ENCODE measurements at regions not wholly inside any gene's neighbourhood (a gene's known extent, or its start where the extent isn't known, plus 50 kb on each side); places are given as distances from the start of the nearest gene placed in this dataset.

GRCh38 chr9:116049456-116049855, 104.1 kb upstream of the PAPPA start:
- Histone ChIP-seq H3K4me1 (no peaks in the 10 kb centered on the region), H3K27me3 (no peaks in the 10 kb centered on the region), H3K36me3 (no peaks in the 10 kb centered on the region), H3K27ac (no peak overlapping the region), H3K4me3 (no peak overlapping the region), H3K9me3 (peaks cover 0 to 18% (median 0%) of the 10 kb centered on the region in 12 donors)
- DNase-seq, result no peak
- no peak for ATAC-seq
- intact Hi-C loops (cut with DNase I), result no loop called here
- TF ChIP-seq POLR2A (IDR thresholded peaks at IDR 0.05), result no peak
- TF ChIP-seq CTCF (IDR thresholded peaks at IDR 0.05), result no peak
- 79 to 88% (median 85%) methylated on average over 4 of the region's 4 CpGs for whole genome bisulfite sequencing, 4 donors

GRCh38 chr9:116051528-116051927, 102.1 kb upstream of the PAPPA start:
- no peak for ATAC-seq

GRCh38 chr9:116055536-116055935, 98.1 kb upstream of the PAPPA start:
- Histone ChIP-seq H3K9me3 (no peaks in the 10 kb centered on the region), H3K27ac (no peak overlapping the region), H3K4me3 (no peak overlapping the region), H3K4me1 (no peaks in the 10 kb centered on the region), H3K36me3 (no peaks in the 10 kb centered on the region), H3K27me3 (no peaks in the 10 kb centered on the region)
- WGBS, 4 donors, result 67 to 72% (median 72%) methylated on average over 3 of the region's 3 CpGs
- no peak for DNase-seq
- intact Hi-C loops (cut with DNase I), result no loop called here
- TF ChIP-seq CTCF (IDR thresholded peaks at IDR 0.05), result no peak
- no peak for TF ChIP-seq POLR2A (IDR thresholded peaks at IDR 0.05)
- no peak for ATAC-seq

More at GRCh38 chr9:116051528-116051927, 102.1 kb upstream of the PAPPA start:
- WGBS, 4 donors, result 79 to 90% (median 85%) methylated on average over 2 of the region's 2 CpGs
- no peak for DNase-seq
- Histone ChIP-seq H3K27ac (no peak overlapping the region), H3K9me3 (no peaks in the 10 kb centered on the region), H3K4me1 (no peaks in the 10 kb centered on the region), H3K4me3 (no peak overlapping the region), H3K36me3 (no peaks in the 10 kb centered on the region), H3K27me3 (no peaks in the 10 kb centered on the region)
- TF ChIP-seq CTCF (IDR thresholded peaks at IDR 0.05), result no peak
- TF ChIP-seq POLR2A (IDR thresholded peaks at IDR 0.05), result no peak
- intact Hi-C loops (cut with DNase I), result no loop called here

GRCh38 chr9:116057371-116057770, 96.2 kb upstream of the PAPPA start:
- Histone ChIP-seq H3K27ac (no peak overlapping the region), H3K9me3 (no peaks in the 10 kb centered on the region), H3K4me1 (no peaks in the 10 kb centered on the region), H3K36me3 (no peaks in the 10 kb centered on the region), H3K4me3 (no peak overlapping the region), H3K27me3 (no peaks in the 10 kb centered on the region)
- DNase-seq (no peak), ATAC-seq (no peak)
- TF ChIP-seq POLR2A (IDR thresholded peaks at IDR 0.05) (no peak), CTCF (IDR thresholded peaks at IDR 0.05) (no peak)
- 66 to 72% (median 70%) methylated on average over 5 of the region's 5 CpGs for WGBS, 4 donors
- intact Hi-C loops (cut with DNase I), result no loop called here
